Astrocyte of the cerebellum (primary cell): ENCODE measurements at regions not wholly inside any gene's neighbourhood (a gene's known extent, or its start where the extent isn't known, plus 50 kb on each side); places are given as distances from the start of the nearest gene placed in this dataset.

ENCODE experiments used
- DNase-seq: peaks from one replicate; pipeline ENCODE4 v3.0.0-alpha.2; 2011; ENCODE audit warnings: low read depth
- H3K4me3 ChIP-seq: 2 replicates; pipeline ENCODE4 v1.5.1; 2011; ENCODE audit warnings: mild to moderate bottlenecking, low read depth, low read length, moderate library complexity
- CTCF ChIP-seq: IDR thresholded peaks from 2 replicates; pipeline ENCODE4 v1.5.1; 2012; ENCODE audit warnings: low read length, low read depth, moderate library complexity, mild to moderate bottlenecking; ENCODE audit errors: missing control alignments
- in situ Hi-C: cut with HindIII; loops from 2 replicates; pipeline ENCODE4 v1.10.0; 2017; ENCODE audit warnings: low sequenced_read_pairs

GRCh38 chr6:117137711-117138110, 127.6 kb upstream of the VGLL2 start:
- no peak for DNase-seq
- in situ Hi-C loops = no loop called here
- TF ChIP-seq CTCF = no peak

GRCh38 chr6:117138425-117138824, 126.9 kb upstream of the VGLL2 start:
- H3K4me3 ChIP-seq = no peak overlapping the region
- no peak for DNase-seq
- no peak for TF ChIP-seq CTCF
- in situ Hi-C loops = no loop called here

More at GRCh38 chr6:117137711-117138110, 127.6 kb upstream of the VGLL2 start:
- H3K4me3 ChIP-seq = no peak overlapping the region

- H3K4me3 ChIP-seq = no peak overlapping the region
- DNase-seq = no peak
- in situ Hi-C loops = no loop called here
- TF ChIP-seq CTCF = no peak
These were observed 126.4 kb upstream of the VGLL2 start for GRCh38 chr6:117138920-117139319.

- H3K4me3 ChIP-seq = no peak overlapping the region
- DNase-seq = no peak
- in situ Hi-C loops = no loop called here
- no peak for TF ChIP-seq CTCF
These were observed 123.2 kb upstream of the VGLL2 start for GRCh38 chr6:117142142-117142541.

GRCh38 chr6:117142995-117143394, 122.4 kb upstream of the VGLL2 start:
- in situ Hi-C loops = no loop called here
- no peak for TF ChIP-seq CTCF
- no peak for DNase-seq
- H3K4me3 ChIP-seq = no peak overlapping the region

GRCh38 chr6:117143647-117144046, 121.7 kb upstream of the VGLL2 start:
- TF ChIP-seq CTCF = no peak
- in situ Hi-C loops = no loop called here
- H3K4me3 ChIP-seq = no peak overlapping the region
- no peak for DNase-seq

GRCh38 chr6:117145940-117146339, 119.4 kb upstream of the VGLL2 start:
- DNase-seq = no peak
- H3K4me3 ChIP-seq = no peak overlapping the region
- no peak for TF ChIP-seq CTCF
- in situ Hi-C loops = no loop called here
